IMR-90 (cell line): ENCODE measurements at regions not wholly inside any gene's neighbourhood (a gene's known extent, or its start where the extent isn't known, plus 50 kb on each side); places are given as distances from the start of the nearest gene placed in this dataset.

Experiments used
- ATAC-seq: fragments of 200-7000 bp; cut with Tn5 transposase; 2 replicates; pipeline ENCODE4 v1.9.1; 2020; ENCODE audit warnings: low read depth, mild to moderate bottlenecking, moderate library complexity
- BruUV-seq: library from RNA; stranded (reverse); fragments of 400-500 nt; replicated peaks from 2 replicates; lab custom pipeline; 2021; lab: Mats Ljungman, UMichigan
- CTCF ChIA-PET: fragments of 300-600 bp; formaldehyde crosslinking; extraction: SDS; loops from one replicate; lab custom pipeline; 2021; ENCODE audit warnings: antibody characterized with exemption; lab: Yijun Ruan, JAX
- POLR2A ChIA-PET: fragments of 300-600 bp; sonication (Branson Sonifier 250); formaldehyde crosslinking; loops from one replicate; lab custom pipeline; 2022; ENCODE audit warnings: antibody characterized with exemption; ENCODE audit not compliant: unreplicated experiment; lab: Charles Lee
- DNase-seq: peaks from one replicate; pipeline ENCODE4 v3.0.0; 2013
- H2AFZ ChIP-seq: replicated peaks from 2 replicates; pipeline ENCODE3; 2013; ENCODE audit warnings: low read length, mild to moderate bottlenecking; ENCODE audit not compliant: poor library complexity
- H2AK5ac ChIP-seq: 2 replicates; pipeline ENCODE4 v1.6.1; 2013; ENCODE audit warnings: low read depth, low read length, inconsistent platforms
- H2AK9ac ChIP-seq: replicated peaks from 2 replicates; pipeline ENCODE3; 2013; ENCODE audit warnings: mild to moderate bottlenecking, low read depth, low read length, moderate library complexity; ENCODE audit not compliant: poor library complexity
- H2BK120ac ChIP-seq: 2 replicates; pipeline ENCODE4 v1.6.1; 2013; ENCODE audit warnings: low read depth, low read length, inconsistent platforms
- H2BK15ac ChIP-seq: 3 replicates; pipeline ENCODE4 v1.6.1; 2013; ENCODE audit warnings: low read depth, low read length, inconsistent platforms
- H2BK20ac ChIP-seq: 2 replicates; pipeline ENCODE4 v1.6.1; 2013; ENCODE audit warnings: low read depth, mild to moderate bottlenecking, inconsistent platforms, low read length, moderate library complexity
- H2BK5ac ChIP-seq: 2 replicates; pipeline ENCODE4 v1.6.1; 2013; ENCODE audit warnings: mild to moderate bottlenecking, low read depth, low read length, inconsistent platforms; ENCODE audit not compliant: poor library complexity, severe bottlenecking
- H3K14ac ChIP-seq: replicated peaks from 2 replicates; pipeline ENCODE4 v1.6.1; 2013; ENCODE audit warnings: low read depth, low read length, inconsistent platforms
- H3K18ac ChIP-seq: 2 replicates; pipeline ENCODE4 v1.6.1; 2013; ENCODE audit warnings: low read depth, low read length, control low read depth
- H3K23ac ChIP-seq: 2 replicates; pipeline ENCODE4 v1.6.1; 2013; ENCODE audit warnings: low read depth, low read length, inconsistent platforms
- H3K27ac ChIP-seq: 2 replicates; pipeline ENCODE4 v1.5.1; 2013; ENCODE audit warnings: mild to moderate bottlenecking, control low read depth, low read length; ENCODE audit not compliant: insufficient read depth
- H3K27me3 ChIP-seq: 2 replicates; pipeline ENCODE4 v1.6.1; 2013; ENCODE audit warnings: low read length; ENCODE audit not compliant: control insufficient read depth, insufficient read depth
- H3K36me3 ChIP-seq: 2 replicates; pipeline ENCODE4 v1.6.1; 2013; ENCODE audit warnings: low read length, mixed read lengths; ENCODE audit not compliant: control insufficient read depth, insufficient read depth
- H3K4ac ChIP-seq: 2 replicates; pipeline ENCODE4 v1.6.1; 2013; ENCODE audit warnings: low read depth, low read length, inconsistent platforms
- H3K4me1 ChIP-seq: 2 replicates; pipeline ENCODE4 v1.6.1; 2013; ENCODE audit warnings: low read length, mixed read lengths; ENCODE audit not compliant: control insufficient read depth, insufficient read depth
- H3K4me2 ChIP-seq: 2 replicates; pipeline ENCODE4 v1.6.1; 2013; ENCODE audit warnings: low read depth, mild to moderate bottlenecking, control low read depth, low read length, moderate library complexity
- H3K4me3 ChIP-seq: 2 replicates; pipeline ENCODE4 v1.5.1; 2013; ENCODE audit warnings: low read depth, mild to moderate bottlenecking, control low read depth, low read length, moderate library complexity; ENCODE audit not compliant: insufficient read depth
- H3K56ac ChIP-seq: 2 replicates; pipeline ENCODE4 v1.6.1; 2013; ENCODE audit warnings: low read length, inconsistent platforms; ENCODE audit not compliant: insufficient read depth; ENCODE audit errors: extremely low read depth
- H3K79me1 ChIP-seq, 2 experiments: 2 replicates each; pipeline ENCODE4 v1.6.1; 2013; ENCODE audit warnings: low read length in 2 of 2, inconsistent platforms in 1 of 2, low read depth in 1 of 2
- H3K9ac ChIP-seq: 2 replicates; pipeline ENCODE4 v1.6.1; 2013; ENCODE audit warnings: low read depth, low read length, control low read depth
- H3K9me1 ChIP-seq: 2 replicates; pipeline ENCODE4 v1.6.1; 2013; ENCODE audit warnings: low read length, inconsistent platforms; ENCODE audit not compliant: insufficient read depth
- H3K9me3 ChIP-seq: 2 replicates; pipeline ENCODE4 v1.6.1; 2013; ENCODE audit warnings: low read length; ENCODE audit not compliant: control insufficient read depth, insufficient read depth
- H4K20me1 ChIP-seq: 2 replicates; pipeline ENCODE4 v1.6.1; 2013; ENCODE audit warnings: low read length, inconsistent platforms; ENCODE audit not compliant: insufficient read depth
- H4K5ac ChIP-seq: 2 replicates; pipeline ENCODE4 v1.6.1; 2013; ENCODE audit warnings: mild to moderate bottlenecking, low read depth, low read length, control low read depth
- H4K8ac ChIP-seq, 2 experiments: 2 replicates each; pipeline ENCODE4 v1.6.1; 2013; ENCODE audit warnings: low read depth in 2 of 2, low read length in 2 of 2, control low read depth in 1 of 2, inconsistent platforms in 1 of 2
- H4K91ac ChIP-seq: 2 replicates; pipeline ENCODE4 v1.6.1; 2013; ENCODE audit warnings: low read depth, low read length, inconsistent platforms; ENCODE audit not compliant: insufficient read depth
- BHLHE40 ChIP-seq: fragments of 150-350 bp; IDR thresholded peaks from 2 replicates; pipeline ENCODE4 v1.6.1; 2016; ENCODE audit warnings: mild to moderate bottlenecking, low read depth, low read length
- CEBPB ChIP-seq: IDR thresholded peaks from 2 replicates; pipeline ENCODE4 v1.6.1; 2012; ENCODE audit warnings: low read depth, low read length, improper control_type of control experiment
- CTCF ChIP-seq: conservative IDR thresholded peaks from 2 replicates; pipeline ENCODE4 v1.5.1; 2012; ENCODE audit warnings: mild to moderate bottlenecking, low read depth, low read length, improper control_type of control experiment
- FOS ChIP-seq: fragments of 150-350 bp; IDR thresholded peaks from 2 replicates; pipeline ENCODE4 v1.6.1; 2016; ENCODE audit warnings: low read depth, low read length
- MAFK ChIP-seq: IDR thresholded peaks from 2 replicates; pipeline ENCODE4 v1.6.1; 2012; ENCODE audit warnings: low read depth, low read length, improper control_type of control experiment
- MAZ ChIP-seq: IDR thresholded peaks from 2 replicates; pipeline ENCODE4 v1.6.1; 2012; ENCODE audit warnings: low read depth, mild to moderate bottlenecking, low read length, improper control_type of control experiment, moderate library complexity, borderline replicate concordance
- MXI1 ChIP-seq: IDR thresholded peaks from 2 replicates; pipeline ENCODE4 v1.6.1; 2012; ENCODE audit warnings: low read depth, mild to moderate bottlenecking, low read length, moderate library complexity, borderline replicate concordance
- POLR2A ChIP-seq: IDR thresholded peaks from 2 replicates; pipeline ENCODE4 v1.6.1; 2012; ENCODE audit warnings: mild to moderate bottlenecking, low read depth, low read length
- RAD21 ChIP-seq: IDR thresholded peaks from 2 replicates; pipeline ENCODE4 v1.6.1; 2012; ENCODE audit warnings: low read length, improper control_type of control experiment
- RFX5 ChIP-seq: IDR thresholded peaks from 2 replicates; pipeline ENCODE4 v1.8.0; 2012; ENCODE audit warnings: low read depth, mild to moderate bottlenecking, low read length, moderate library complexity
- SMC3 ChIP-seq: fragments of 150-350 bp; IDR thresholded peaks from 2 replicates; pipeline ENCODE4 v1.6.1; 2016; ENCODE audit warnings: low read depth, mild to moderate bottlenecking, antibody characterized with exemption, low read length, moderate library complexity
- USF2 ChIP-seq: fragments of 150-350 bp; IDR thresholded peaks from 2 replicates; pipeline ENCODE4 v1.6.1; 2017; ENCODE audit warnings: mild to moderate bottlenecking, antibody characterized with exemption, low read length, low read depth
- WGBS, 2 experiments: methylation state at CpG; one replicate each; pipeline versions ENCODE4 v1.1.5 to v1.1.7; 2013; ENCODE audit warnings: missing lambda C conversion rate in 2 of 2; ENCODE audit not compliant: insufficient read length in 1 of 2; ENCODE audit errors: extremely low coverage in 2 of 2; 5-methylcytosine and 5-hydroxymethylcytosine counted together
- dilution Hi-C: fragments of 300-500 bp; cut with HindIII; formaldehyde crosslinking; loops from one replicate; pipeline ENCODE4 v1.14.3; 2018; ENCODE audit warnings: low sequenced_read_pairs; ENCODE audit not compliant: unreplicated experiment
- in situ Hi-C: fragments of 300-500 bp; cut with MboI; formaldehyde crosslinking; loops from 3 replicates; pipeline ENCODE4 v1.14.3; 2019; ENCODE audit warnings: low sequenced_read_pairs, inconsistent platforms, mixed read lengths
- intact Hi-C: fragments of 100-400 bp; cut with micrococcal nuclease; formaldehyde crosslinking; loops from 2 replicates; pipeline ENCODE4 v1.10.0; 2022

- no peaks in the 10 kb centered on the region for H3K36me3 ChIP-seq
- no peak overlapping the region for H2BK5ac ChIP-seq
- H3K14ac ChIP-seq, result no peak overlapping the region
- no peaks in the 10 kb centered on the region for H3K79me1 ChIP-seq
- dilution Hi-C loops (no loop called here), intact Hi-C loops (no loop called here), in situ Hi-C loops (no loop called here)
- TF ChIP-seq MAZ (no peak), USF2 (no peak), MAFK (no peak), RFX5 (no peak), FOS (no peak), SMC3 (no peak), POLR2A (no peak), CTCF (no peak), MXI1 (no peak), BHLHE40 (no peak), CEBPB (no peak), RAD21 (no peak)
- no peak overlapping the region for H3K4me2 ChIP-seq
- WGBS, 2 experiments, result 95% methylated on average over 4 of the region's 8 CpGs; no CpG with 5 or more reads in 1 of the 2 experiments
- no peak overlapping the region for H3K18ac ChIP-seq
- no peak overlapping the region for H4K8ac ChIP-seq
- H2BK20ac ChIP-seq, result no peak overlapping the region
- H2AFZ ChIP-seq, result no peak overlapping the region
- no peaks in the 10 kb centered on the region for H3K9me1 ChIP-seq
- no TSS peak for BruUV-seq
- no peak overlapping the region for H3K4ac ChIP-seq
- DNase-seq, result no peak
- H2AK9ac ChIP-seq, result no peak overlapping the region
- no peak overlapping the region for H4K91ac ChIP-seq
- ChIA-PET POLR2A (no interaction called here), CTCF (no interaction called here)
- H3K4me1 ChIP-seq, result no peaks in the 10 kb centered on the region
- no peak overlapping the region for H3K4me3 ChIP-seq
- H3K9me3 ChIP-seq, result no peaks in the 10 kb centered on the region
- ATAC-seq, result no peak
- H2BK120ac ChIP-seq, result no peak overlapping the region
- no peak overlapping the region for H3K9ac ChIP-seq
- no peak overlapping the region for H3K23ac ChIP-seq
- H4K20me1 ChIP-seq, result no peaks in the 10 kb centered on the region
- H3K27ac ChIP-seq, result no peak overlapping the region
- no peak overlapping the region for H4K5ac ChIP-seq
- H2AK5ac ChIP-seq, result no peak overlapping the region
- no peak overlapping the region for H3K56ac ChIP-seq
- no peak overlapping the region for H2BK15ac ChIP-seq
- peaks cover 4% of the 10 kb centered on the region for H3K27me3 ChIP-seq
Measured at GRCh38 chr16:88128556-88128955, 177.3 kb downstream of the BANP start.
